ENCODE measurements at regions not wholly inside any gene's neighbourhood (a gene's known extent, or its start where the extent isn't known, plus 50 kb on each side); places are given as distances from the start of the nearest gene placed in this dataset.

DNA sequence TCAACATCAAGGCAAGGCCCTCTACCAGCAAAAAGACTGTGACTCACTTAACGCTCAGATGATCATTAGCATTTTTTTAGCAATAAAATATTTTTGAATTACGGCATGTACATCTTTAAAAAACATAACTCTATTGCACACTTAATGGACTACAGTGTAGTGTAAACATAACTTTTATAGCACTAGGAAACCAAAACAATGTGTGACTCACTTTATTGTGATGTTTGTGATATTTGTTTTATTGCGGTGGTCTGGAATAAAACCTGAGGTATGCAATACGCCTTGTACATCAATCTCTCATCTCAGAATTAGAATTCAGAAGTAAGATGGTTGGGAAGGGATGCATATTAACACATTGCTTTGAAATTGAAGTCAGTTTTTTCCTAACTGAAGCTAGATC lies 106.9 kb upstream of the PTCH1 start:
- DNase-seq (ENCODE audit: low read depth in 2 of 2) = no peak

DNA sequence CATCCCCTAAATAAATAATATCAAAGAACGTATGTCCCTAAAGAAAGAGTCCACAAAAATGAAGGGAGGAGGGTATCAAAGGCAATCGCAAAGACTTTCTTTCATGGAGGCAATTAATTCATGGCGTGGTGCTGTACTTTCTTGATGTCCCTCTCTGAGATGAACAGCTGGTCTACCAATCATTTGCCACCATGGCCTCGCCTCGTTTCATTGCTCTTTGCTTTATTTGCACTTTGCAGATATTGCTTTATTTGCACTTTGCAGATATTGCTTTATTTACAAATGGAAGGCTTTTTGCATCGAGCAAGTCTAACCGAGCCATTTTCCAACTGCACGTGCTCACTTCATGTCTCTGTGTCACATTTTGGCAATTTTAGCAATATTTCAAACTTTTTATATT lies 104.0 kb upstream of the PTCH1 start:
- no peak for DNase-seq (ENCODE audit: low read depth in 2 of 2)

DNA sequence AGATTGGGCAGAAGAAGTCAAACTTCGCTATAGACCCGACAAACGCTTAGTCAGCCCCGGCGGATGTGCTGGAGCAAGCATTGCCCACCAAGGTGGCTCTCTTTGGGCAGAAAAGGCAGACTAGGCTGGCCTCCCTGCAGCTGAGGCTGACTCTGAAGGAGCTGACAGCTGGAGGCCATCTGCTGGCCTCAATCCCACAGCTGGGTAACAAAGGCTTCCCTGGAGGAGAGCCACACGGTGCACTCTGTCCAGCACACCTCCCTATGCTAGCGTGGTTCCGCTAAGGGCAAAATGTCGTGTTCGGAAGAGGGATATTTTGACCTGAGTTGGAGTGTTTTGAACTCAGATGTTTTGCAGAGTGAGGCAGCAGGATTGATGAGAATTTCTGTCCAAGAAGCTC lies 103.5 kb upstream of the PTCH1 start:
- DNase-seq (ENCODE audit: low read depth in 2 of 2) = no peak

GRCh38 chr9:95615246-95615645 lies 98.5 kb upstream of the PTCH1 start:
- no peak for DNase-seq (ENCODE audit: low read depth in 2 of 2)

GRCh38 chr9:95613670-95614069 lies 96.9 kb upstream of the PTCH1 start:
- DNase-seq (ENCODE audit: low read depth in 2 of 2) = no peak

DNA sequence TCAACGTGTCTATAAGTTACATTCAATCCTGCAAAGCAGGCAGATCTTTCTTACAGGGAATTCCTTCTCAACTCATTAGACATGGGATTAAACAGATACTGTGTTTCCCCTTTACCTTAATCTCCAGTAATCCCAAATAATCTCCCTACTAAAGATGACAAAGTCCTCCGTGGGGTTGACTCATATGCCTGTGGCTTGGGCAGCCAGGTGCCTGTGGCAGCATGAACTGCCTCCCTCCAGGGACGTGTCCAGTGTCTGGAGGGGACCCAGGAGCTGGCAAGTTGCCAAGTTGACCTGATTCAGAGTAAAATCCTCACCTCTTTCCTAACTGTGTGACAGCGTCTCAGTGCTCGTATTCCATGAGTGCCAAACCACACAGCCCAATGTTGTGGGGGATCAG lies 94.6 kb upstream of the PTCH1 start:
- no peak for DNase-seq (ENCODE audit: low read depth in 2 of 2)

- no peak for DNase-seq (ENCODE audit: low read depth in 2 of 2)
These were observed 93.4 kb upstream of the PTCH1 start for GRCh38 chr9:95610006-95610785.

DNA sequence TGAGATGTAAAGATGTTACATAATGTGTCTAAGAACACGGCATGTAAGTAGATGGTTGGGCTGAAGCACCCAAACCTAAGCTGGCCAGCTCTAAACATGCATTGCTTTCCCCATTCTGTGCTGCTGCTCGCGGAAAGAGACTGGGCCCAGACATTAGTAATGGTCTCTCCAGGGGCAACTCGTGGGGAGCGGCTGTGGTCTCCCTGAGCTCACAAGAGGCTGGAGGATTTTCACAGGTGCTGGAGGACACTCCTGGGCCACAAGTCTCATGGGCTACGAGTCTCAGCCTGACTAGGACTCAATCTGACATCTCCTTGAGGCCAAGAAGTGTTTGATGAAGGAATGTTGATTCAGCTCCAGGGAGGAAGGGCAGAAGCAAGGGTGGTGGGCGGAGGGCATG lies 92.7 kb upstream of the PTCH1 start:
- no peak for DNase-seq (ENCODE audit: low read depth in 2 of 2)

DNA sequence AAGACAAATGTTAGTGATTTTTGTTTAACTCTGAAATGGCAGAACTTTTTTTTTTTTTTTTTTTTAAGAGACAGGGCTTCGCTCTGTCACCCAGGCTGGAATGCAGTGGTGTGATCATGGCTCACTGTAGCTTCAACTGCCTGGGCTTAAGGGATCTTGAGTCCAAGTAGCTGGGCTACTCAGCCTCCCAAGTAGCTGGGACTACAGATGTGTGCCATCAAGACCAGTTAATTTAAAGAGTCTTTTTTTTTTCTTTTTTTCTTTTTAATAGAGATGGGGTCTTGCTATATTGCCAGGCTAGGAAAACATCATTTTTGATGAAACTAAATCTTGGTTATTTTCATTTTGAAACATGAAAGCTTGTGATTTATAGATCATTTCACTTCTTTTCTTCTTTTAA lies 91.6 kb upstream of the PTCH1 start:
- no peak for DNase-seq (ENCODE audit: low read depth in 2 of 2)

GRCh38 chr9:95607507-95607906 lies 90.7 kb upstream of the PTCH1 start:
- no peak for DNase-seq (ENCODE audit: low read depth in 2 of 2)

- DNase-seq (ENCODE audit: low read depth in 2 of 2) = no peak
These were observed 89.9 kb upstream of the PTCH1 start for GRCh38 chr9:95606489-95607350.

DNA sequence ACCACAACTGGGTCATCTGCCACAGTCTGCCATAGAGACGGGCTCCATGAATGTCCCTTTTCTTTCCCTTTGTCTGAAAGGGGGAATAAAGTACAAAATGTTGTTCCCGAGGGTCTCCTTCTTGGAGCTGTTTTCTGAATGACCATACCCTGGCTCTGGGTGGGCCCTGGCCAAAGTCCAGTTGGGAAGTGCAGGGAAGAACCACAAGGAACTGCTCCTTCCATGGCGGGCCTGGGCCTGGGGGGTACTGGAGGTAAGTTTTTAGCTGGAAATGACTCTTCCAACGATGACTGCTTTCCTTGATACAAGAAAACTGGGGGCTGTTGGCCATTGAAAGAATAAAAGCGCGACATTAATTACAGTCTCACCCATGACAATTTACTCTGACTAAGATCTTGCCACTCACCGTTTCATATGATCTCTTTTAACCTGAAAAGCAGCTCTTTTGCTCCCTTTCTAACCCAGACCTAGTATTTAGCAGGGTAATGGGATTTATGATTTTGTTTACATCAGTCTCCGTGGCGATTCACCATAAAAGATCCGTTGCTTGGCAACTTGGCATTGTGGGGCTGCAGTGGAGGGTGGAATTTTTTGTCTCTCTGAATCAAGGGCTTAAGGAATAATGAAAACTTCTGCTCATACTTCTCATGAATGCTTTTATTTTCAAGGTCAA lies 89.2 kb upstream of the PTCH1 start:
- DNase-seq (ENCODE audit: low read depth in 2 of 2) = no peak

- no peak for DNase-seq (ENCODE audit: low read depth in 2 of 2)
These were observed 88.3 kb upstream of the PTCH1 start for GRCh38 chr9:95605101-95605500.

GRCh38 chr9:95598236-95598635 lies 81.5 kb upstream of the PTCH1 start:
- no peak for DNase-seq (ENCODE audit: low read depth in 2 of 2)

DNA sequence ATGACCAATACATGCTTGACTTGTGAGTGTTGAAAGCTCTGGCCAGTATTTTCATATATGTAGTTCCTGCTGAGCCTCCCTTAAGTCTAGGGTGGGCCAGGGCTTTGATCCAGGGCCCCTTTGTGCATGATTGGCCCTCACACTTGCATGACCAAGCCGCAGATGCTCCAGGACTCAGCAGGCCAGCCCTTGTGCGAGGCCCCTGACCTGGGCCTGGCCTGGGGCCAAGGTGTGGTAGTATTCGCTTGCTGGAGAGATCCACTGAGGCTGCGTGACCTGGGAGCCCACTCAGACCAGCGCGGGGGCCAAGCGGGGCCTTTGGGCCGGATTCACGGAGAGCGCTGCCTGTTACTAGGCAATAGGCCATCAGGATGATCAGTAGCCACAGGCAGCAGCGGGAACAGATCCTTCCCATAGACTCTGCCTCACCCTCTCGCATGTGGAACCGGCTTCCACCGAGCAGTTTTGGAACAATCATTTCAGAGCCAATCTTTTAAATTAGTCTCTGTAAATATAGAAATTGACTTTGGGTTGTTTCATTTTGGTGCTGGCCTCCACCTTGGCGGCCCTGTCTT lies 79.0 kb upstream of the PTCH1 start:
- no peak for DNase-seq (ENCODE audit: low read depth in 2 of 2)

DNA sequence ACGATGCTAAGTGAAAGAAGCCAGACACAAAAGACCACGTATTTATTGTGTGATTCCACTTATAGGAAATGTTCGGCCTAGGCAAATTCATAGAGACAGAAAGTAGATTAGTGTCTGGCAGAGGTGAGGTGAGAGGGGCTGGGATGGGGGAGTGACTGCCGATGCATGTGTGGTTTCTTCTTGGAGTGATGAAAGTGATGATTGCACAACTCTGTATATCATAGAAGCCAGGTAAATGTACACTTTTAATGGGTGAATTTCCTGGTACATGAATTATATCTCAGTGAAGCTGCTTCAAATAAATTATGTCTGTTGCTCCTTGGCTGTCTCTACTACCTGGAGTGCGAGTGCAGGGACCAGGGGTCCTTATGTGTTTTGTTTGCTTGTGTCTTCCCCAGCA lies 76.2 kb upstream of the PTCH1 start:
- no peak for DNase-seq (ENCODE audit: low read depth in 2 of 2)

- DNase-seq (ENCODE audit: low read depth in 2 of 2) = no peak
These were observed 72.2 kb upstream of the PTCH1 start for GRCh38 chr9:95588724-95589588.

DNA sequence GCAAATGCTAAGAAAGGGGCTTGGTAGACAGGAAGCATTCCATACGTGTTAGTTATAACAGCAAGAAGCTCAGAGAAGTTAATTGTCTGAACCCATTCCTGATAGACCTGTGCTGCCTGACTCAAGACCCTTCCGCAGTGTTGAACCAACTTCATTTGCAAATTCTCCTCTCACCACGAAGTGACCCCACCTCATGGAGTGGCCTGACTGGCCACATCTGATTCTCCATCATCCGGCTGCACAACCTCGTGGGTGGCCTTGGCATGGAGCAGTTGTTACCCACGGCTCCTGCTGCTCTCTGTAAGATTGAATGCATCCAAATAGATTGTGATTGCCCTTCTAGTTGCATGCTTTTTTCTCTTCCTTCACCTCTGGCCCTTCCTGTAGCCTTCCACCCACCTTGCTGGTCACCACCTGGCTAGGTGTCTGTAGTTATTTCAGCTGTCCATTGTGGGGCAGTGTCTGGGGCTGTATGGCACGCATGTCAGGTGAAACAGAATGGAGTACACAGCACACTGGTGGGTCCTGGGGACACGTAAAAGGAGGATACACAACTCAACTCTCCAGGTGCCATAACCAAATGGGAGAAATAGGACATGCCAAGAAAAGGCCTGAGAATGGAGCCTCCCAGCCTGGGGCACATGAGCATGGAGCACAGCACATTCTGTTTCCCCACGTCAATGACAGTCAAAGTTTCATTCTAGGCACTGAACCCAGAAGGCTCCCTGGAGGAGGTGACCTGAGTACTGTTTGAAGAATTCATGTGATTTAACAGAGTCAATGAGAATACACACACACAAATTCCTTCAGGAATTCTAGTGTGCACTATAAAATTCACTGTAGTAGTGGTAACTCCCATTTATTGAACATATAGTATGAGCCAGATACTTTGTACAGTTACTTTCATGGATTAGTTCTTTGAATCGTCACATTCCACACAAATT lies 70.5 kb upstream of the PTCH1 start:
- DNase-seq (ENCODE audit: low read depth in 2 of 2) = no peak

DNA sequence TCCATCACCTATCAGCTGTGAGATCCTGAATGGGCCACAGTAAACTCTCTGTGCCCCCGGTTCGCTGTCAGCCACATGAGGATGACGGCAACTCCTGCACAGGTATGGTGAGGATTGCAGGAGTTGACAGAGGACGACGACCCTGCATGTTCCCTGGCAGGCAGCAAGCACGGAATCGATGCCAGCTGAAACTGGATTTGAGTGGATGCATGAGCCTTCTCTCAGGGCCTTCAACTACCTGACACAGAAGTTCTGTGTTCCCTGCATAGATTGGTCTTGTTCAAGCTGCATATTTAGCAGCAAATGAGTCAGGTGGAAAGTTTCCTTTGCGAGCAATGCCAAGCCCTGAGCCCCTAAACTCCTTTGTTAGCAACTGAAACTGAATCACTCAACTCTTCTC lies 69.6 kb upstream of the PTCH1 start:
- DNase-seq (ENCODE audit: low read depth in 2 of 2) = no peak

GRCh38 chr9:95585824-95586223 lies 69.1 kb upstream of the PTCH1 start:
- no peak for DNase-seq (ENCODE audit: low read depth in 2 of 2)
